Fibroblast of pulmonary artery (primary cell): ENCODE measurements at regions not wholly inside any gene's neighbourhood (a gene's known extent, or its start where the extent isn't known, plus 50 kb on each side); places are given as distances from the start of the nearest gene placed in this dataset.
"Not testable (repeated sequence)": the region's sequence is repeated elsewhere in the genome, so short reads cannot be mapped to it uniquely, and the experiment has no call there.

Experiments
- DNase-seq: peaks from one replicate; pipeline ENCODE4 v3.0.0-alpha.2; 2010; ENCODE audit warnings: low read depth
- H3K4me3 ChIP-seq: replicated peaks from 2 replicates; pipeline ENCODE4 v1.5.1; 2011; ENCODE audit warnings: low read depth, mild to moderate bottlenecking, control low read depth, low read length, moderate library complexity
- TF ChIP-seq, protein P1 (sequence below): IDR thresholded peaks from 2 replicates; pipeline ENCODE4 v1.5.1; 2011; ENCODE audit warnings: mild to moderate bottlenecking, control low read depth, low read length, inconsistent platforms; ENCODE audit errors: missing control alignments

DNA sequence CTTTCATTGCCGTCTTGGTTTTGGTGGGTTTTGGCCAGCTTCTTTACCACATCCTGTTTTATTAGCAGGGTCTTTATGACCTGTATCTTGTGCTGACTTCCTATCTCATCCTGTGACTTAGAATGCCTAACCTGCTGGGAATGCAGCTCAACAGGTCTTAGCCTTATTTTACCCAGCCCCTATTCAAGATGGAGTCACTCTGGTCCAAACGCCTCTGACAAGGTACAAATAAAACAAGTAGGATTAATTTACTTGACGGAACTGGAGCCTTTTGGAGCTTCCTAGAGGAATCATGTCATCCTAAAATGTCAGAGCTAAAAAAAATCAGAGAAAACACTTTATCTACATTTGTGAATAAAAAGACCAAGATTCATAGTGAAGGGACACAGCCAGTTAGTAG is 66.2 kb upstream of the ATXN3L start:
- TF ChIP-seq, protein P1, sequence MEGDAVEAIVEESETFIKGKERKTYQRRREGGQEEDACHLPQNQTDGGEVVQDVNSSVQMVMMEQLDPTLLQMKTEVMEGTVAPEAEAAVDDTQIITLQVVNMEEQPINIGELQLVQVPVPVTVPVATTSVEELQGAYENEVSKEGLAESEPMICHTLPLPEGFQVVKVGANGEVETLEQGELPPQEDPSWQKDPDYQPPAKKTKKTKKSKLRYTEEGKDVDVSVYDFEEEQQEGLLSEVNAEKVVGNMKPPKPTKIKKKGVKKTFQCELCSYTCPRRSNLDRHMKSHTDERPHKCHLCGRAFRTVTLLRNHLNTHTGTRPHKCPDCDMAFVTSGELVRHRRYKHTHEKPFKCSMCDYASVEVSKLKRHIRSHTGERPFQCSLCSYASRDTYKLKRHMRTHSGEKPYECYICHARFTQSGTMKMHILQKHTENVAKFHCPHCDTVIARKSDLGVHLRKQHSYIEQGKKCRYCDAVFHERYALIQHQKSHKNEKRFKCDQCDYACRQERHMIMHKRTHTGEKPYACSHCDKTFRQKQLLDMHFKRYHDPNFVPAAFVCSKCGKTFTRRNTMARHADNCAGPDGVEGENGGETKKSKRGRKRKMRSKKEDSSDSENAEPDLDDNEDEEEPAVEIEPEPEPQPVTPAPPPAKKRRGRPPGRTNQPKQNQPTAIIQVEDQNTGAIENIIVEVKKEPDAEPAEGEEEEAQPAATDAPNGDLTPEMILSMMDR: no peak
- H3K4me3 ChIP-seq: no peak overlapping the region
- DNase-seq: no peak

DNA sequence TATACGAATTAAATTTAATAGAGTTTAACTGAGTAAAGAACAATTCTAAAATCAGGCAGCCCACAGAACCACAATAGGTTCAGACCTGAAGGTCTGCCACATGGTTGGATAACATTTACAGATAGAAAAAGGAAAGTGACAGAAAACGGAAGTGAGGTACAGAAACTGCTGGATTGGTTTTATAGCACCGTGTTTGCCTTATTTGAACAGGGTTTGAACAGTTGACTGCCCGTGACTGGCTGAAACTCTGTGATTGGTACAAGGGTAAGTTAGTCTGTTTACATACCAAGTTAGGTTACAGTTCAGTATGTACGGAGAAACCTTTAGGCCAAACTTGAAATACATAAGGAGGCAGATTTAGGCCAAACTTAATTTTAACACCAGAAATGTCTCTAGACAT is 64.1 kb upstream of the ATXN3L start:
- TF ChIP-seq, protein P1: no peak
- H3K4me3 ChIP-seq: no peak overlapping the region
- no peak for DNase-seq

DNA sequence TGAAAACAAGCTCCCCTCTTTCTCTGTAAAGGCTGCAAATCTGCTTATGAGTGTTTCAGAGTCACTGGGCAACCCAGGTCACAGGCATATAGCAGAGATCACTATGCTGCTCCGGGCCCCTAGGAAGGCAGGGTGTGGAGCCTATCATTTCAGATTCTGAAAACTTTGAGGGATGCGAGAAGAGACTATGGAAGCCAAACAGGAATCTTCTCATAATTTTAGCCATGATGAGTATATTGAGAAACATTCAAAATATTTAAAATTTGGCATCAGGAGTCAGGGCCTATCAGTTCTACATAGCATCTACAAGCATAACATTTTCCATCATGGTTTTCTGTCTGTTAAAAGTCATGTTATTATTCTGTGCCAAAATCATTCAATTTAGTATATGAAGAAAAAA is 61.7 kb upstream of the ATXN3L start:
- TF ChIP-seq, protein P1: no peak
- DNase-seq: peak; percentile 42
- no peak overlapping the region for H3K4me3 ChIP-seq

DNA sequence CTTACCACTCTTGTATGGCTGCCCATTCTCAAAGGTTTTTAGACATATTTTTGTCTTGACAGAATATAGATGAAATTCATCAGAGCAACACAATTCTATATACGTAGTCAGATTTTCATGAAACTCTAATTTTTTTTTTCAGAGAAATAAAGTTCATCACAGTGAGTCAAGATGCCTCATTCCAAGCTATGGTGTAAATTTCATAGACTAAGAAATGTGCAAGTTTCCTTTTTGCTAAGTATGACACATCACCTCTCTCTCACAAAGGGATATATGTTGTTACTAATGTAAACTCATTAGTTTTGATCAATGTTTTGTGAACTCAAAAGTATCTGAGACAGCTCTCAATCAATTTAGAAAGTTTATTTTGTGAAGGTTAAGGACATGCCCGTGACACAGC is 60.4 kb upstream of the ATXN3L start:
- peak; percentile 34 for DNase-seq
- H3K4me3 ChIP-seq: no peak overlapping the region
- TF ChIP-seq, protein P1: no peak

DNA sequence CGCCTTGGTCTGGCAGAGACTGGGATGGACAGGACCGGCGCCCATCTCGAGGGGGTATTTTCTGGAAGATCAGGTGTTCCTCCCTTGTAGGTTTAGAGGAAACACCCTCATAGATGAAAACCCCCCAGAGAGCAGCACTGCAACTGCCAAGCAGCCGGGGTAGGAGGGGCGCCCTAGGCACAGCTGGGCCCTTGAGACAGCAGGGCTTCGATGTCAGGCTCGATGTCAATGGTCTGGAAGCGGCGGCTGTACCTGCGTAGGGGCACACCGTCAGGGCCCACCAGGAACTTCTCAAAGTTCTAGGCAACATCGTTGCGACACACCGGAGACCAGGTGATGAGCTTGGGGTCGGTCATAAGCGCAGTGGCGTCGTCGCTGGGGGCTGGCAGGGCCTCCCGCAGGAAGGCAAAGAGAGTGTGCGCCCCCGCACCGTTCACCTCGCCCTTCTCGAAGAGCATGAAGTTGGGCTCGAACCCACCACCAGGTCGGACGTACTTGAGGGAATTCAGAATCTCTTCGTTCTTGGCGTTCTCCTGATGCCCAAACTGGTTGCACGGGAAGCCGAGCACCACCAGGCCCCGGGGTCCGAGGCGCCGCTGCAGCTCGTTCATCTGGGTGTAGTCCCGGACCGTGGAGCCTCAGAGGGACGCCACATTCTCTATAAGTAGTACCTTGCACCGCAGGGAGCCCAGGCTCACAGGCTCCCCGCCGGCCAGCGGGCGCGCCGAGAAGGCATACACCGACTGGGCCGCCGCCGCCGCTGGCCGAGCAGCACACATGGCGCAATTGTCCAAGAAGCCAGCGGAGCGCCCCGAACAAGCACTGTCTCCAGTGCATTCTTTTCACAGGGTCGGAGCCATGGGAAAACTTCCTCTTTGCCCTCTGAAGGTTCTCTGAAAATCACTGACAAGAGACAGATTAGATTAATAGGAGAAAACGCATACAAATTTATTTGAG is 59.0 kb upstream of the ATXN3L start:
- DNase-seq, H3K4me3 ChIP-seq: not testable (repeated sequence)

DNA sequence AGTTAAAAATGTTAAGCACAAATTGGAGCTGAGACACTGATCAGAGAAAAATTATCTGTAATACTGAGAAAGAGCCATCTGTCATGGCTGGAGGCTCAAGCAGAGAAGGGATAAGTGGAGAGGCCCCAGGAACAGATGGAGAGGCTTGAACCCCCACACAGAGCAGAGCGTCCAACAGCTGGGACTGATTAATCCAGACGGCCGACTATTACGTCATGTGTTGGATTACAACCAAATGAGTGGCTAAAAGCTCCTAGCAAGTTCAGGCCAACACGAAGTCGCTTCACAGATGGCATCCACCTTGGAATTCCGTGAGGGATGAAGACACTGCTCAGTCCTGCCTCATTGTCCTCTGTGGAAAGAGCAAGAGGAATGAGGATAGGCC is 57.7 kb upstream of the ATXN3L start:
- H3K4me3 ChIP-seq: no peak overlapping the region
- TF ChIP-seq, protein P1: no peak
- peak; percentile 90 for DNase-seq

DNA sequence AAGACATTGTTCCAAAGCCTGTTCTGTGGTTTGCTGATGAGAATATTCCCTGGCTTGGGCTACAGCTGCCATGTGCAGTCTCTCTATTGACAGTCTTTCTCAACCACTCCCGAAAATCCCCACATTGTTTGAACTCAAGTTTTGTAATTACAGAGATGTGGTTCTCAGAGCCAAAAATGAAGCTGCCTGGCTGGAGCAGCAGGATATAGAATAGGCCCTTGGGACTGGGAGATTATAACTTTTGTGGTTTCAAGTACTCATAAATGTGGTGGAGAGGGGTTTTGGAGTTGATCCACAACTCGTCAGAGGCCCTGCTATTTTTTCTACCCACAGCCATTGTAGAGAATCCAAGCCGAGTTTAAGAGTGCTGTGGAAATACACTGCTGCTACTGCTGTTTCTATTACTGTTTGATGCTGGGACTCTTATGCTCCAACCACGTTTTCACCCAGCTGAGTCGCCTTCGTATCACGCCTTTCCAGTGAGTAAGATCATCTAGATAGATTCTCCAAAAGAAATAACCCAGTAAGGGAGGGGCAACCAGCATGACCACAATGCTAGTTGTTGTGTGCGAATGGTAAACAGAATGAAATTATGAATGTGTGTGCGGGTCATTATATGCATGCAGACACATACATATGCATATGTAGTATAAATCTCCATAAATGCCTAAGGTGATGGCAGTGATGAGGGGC is 57.1 kb upstream of the ATXN3L start:
- peak; percentile 96 for DNase-seq
- TF ChIP-seq, protein P1: no peak
- H3K4me3 ChIP-seq: no peak overlapping the region

DNA sequence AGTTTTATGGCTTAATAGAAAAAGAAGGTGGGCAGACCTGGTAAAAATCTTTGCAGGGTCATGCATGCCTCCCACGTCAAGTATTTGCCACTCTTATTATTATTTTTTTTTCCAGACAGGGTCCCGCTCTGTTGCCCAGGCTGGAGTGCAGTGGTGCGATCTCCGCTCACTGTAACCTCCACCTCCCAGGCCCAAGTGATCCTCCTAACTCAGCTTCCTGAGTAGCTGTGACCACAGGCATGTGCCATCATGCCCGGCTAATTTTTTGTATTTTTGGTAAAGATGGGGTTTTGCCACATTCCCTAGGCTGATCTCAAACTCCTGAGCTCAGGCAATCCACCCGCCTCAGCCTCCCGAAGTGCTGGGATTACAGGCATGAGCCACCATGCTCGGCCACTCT is 55.7 kb upstream of the ATXN3L start:
- H3K4me3 ChIP-seq, DNase-seq: not testable (repeated sequence)
